Right lobe of liver (tissue), 6 donors: ENCODE measurements at regions not wholly inside any gene's neighbourhood (a gene's known extent, or its start where the extent isn't known, plus 50 kb on each side); places are given as distances from the start of the nearest gene placed in this dataset.

ENCODE experiments used
- ATAC-seq, 4 donors: fragments of 200-7000 bp; cut with Tn5 transposase; one replicate each; pipeline ENCODE4 v1.9.1; 2020; ENCODE audit warnings: mild to moderate bottlenecking in 4 of 4, moderate library complexity in 4 of 4
- DNase-seq, 3 donors: peaks; one replicate each; pipeline ENCODE4 v3.0.0-alpha.2; 2020
- H3K27ac ChIP-seq, 3 donors: fragments of 200-600 bp; one replicate each; pipeline ENCODE4 v1.8.0; 2022
- H3K27me3 ChIP-seq, 2 donors: fragments of 200-600 bp; one replicate each; pipeline ENCODE4 v1.8.0; 2022
- H3K36me3 ChIP-seq, 4 donors: fragments of 200-600 bp; sonication (generic) in 1 of 4; one replicate each; pipeline versions ENCODE4 v1.5.1 to v1.8.0; 2017 to 2022; ENCODE audit warnings: control low read depth in 1 of 4
- H3K4me1 ChIP-seq, 4 donors: fragments of 200-600 bp; sonication (generic) in 1 of 4; one replicate each; pipeline versions ENCODE4 v1.5.1 to v1.8.0; 2017 to 2022; ENCODE audit warnings: control low read depth in 1 of 4
- H3K4me3 ChIP-seq, 3 donors: fragments of 200-600 bp; one replicate each; pipeline ENCODE4 v1.8.0; 2022
- H3K9me3 ChIP-seq, 4 donors: fragments of 200-600 bp; sonication (generic) in 1 of 4; one replicate each; pipeline versions ENCODE4 v1.5.1 to v1.8.0; 2017 to 2022; ENCODE audit warnings: control low read depth in 1 of 4
- CTCF ChIP-seq, 4 donors: fragments of 200-600 bp in 3 of 4; fragments of 450-650 bp in 1 of 4; IDR thresholded peaks; one replicate each; pipeline versions ENCODE4 v1.5.1 to v1.8.0; 2016 to 2022; ENCODE audit warnings: antibody characterized with exemption in 4 of 4, mild to moderate bottlenecking in 2 of 4
- POLR2A ChIP-seq: fragments of 450-650 bp; IDR thresholded peaks from one replicate; pipeline ENCODE4 v1.6.1; 2017; ENCODE audit warnings: antibody characterized with exemption, mild to moderate bottlenecking
- WGBS: methylation state at CpG from one replicate; pipeline ENCODE4 v1.1.6; 2018; ENCODE audit warnings: low coverage, low lambda C conversion rate; ENCODE audit not compliant: insufficient coverage; ENCODE audit errors: missing lambda C conversion rate; 5-methylcytosine and 5-hydroxymethylcytosine counted together
- intact Hi-C, 2 donors: fragments of 100-400 bp; cut with DNase I; formaldehyde crosslinking; loops; one replicate each; pipeline versions ENCODE4 v1.11.2 to v1.14.1; 2022
- donor health status: DM: no; HTN: yes; CAD: no.
- donor health status: DM: no; HTN: no; CAD: no.
- donor health status: DM: no; HTN: no; CAD: no.
- donor health status: DM: no; HTN: yes; CAD: no.
- donor health status: DM: no; HTN: yes; CAD: no.

- ATAC-seq (peak in 1 of 4 donors; percentile 38), DNase-seq (peak in 2 of 3 donors; percentile 18 to 46)
- Histone ChIP-seq H3K27me3 (no peaks in the 10 kb centered on the region), H3K36me3 (no peaks in the 10 kb centered on the region), H3K27ac (no peak overlapping the region), H3K9me3 (no peaks in the 10 kb centered on the region), H3K4me1 (no peaks in the 10 kb centered on the region), H3K4me3 (no peak overlapping the region)
- intact Hi-C loops, result no loop called here
- TF ChIP-seq POLR2A (no peak), CTCF (IDR thresholded peaks at IDR 0.05) (no peak)
- WGBS, result 62% methylated on average over 5 of the region's 38 CpGs
Measured at GRCh38 chr13:70923863-70924752, 815.9 kb upstream of the KLHL1 start.

GRCh38 chr13:70911286-70911685 is 803.0 kb upstream of the KLHL1 start:
- Histone ChIP-seq H3K4me1 (no peaks in the 10 kb centered on the region), H3K27me3 (no peaks in the 10 kb centered on the region), H3K36me3 (no peaks in the 10 kb centered on the region), H3K4me3 (no peak overlapping the region), H3K9me3 (no peaks in the 10 kb centered on the region), H3K27ac (no peak overlapping the region)
- WGBS, result 73% methylated on average over 1 of the region's 1 CpG
- ATAC-seq (no peak), DNase-seq (no peak)
- TF ChIP-seq POLR2A (no peak), CTCF (IDR thresholded peaks at IDR 0.05) (no peak)
- intact Hi-C loops, result no loop called here

- Histone ChIP-seq H3K9me3 (no peaks in the 10 kb centered on the region), H3K36me3 (no peaks in the 10 kb centered on the region), H3K4me1 (no peaks in the 10 kb centered on the region), H3K27me3 (no peaks in the 10 kb centered on the region), H3K4me3 (no peak overlapping the region), H3K27ac (no peak overlapping the region)
- 77% methylated on average over 3 of the region's 3 CpGs for WGBS
- intact Hi-C loops, result no loop called here
- ATAC-seq (no peak), DNase-seq (no peak)
- TF ChIP-seq POLR2A (no peak), CTCF (IDR thresholded peaks at IDR 0.05) (no peak)
Measured at GRCh38 chr13:70908795-70909194, 800.5 kb upstream of the KLHL1 start.

GRCh38 chr13:70905035-70905434 is 796.8 kb upstream of the KLHL1 start:
- DNase-seq, result no peak
- H3K27me3 ChIP-seq, result no peaks in the 10 kb centered on the region
- peak in 1 of 4 donors; percentile 40 for ATAC-seq
- intact Hi-C loops, result no loop called here
- H3K36me3 ChIP-seq, result no peaks in the 10 kb centered on the region
- no peak for TF ChIP-seq POLR2A
- TF ChIP-seq CTCF (IDR thresholded peaks at IDR 0.05), result no peak
- WGBS, result 8% methylated on average over 2 of the region's 2 CpGs
- no peaks in the 10 kb centered on the region for H3K4me1 ChIP-seq
- H3K27ac ChIP-seq, result no peak overlapping the region
- no peak overlapping the region for H3K4me3 ChIP-seq
- no peaks in the 10 kb centered on the region for H3K9me3 ChIP-seq
